Adrenal gland (tissue), 5 donors: ENCODE measurements at regions not wholly inside any gene's neighbourhood (a gene's known extent, or its start where the extent isn't known, plus 50 kb on each side); places are given as distances from the start of the nearest gene placed in this dataset.

Experiments used
- CTCF ChIP-seq, 6 experiments: fragments of 450-650 bp in 4 of 6; fragments of 200-600 bp in 2 of 6; sonication (generic) in 1 of 6; IDR thresholded peaks; 1 replicate in 5 of 6; 2 replicates in 1 of 6; pipeline versions ENCODE4 v1.5.1 to v1.8.0; 2016 to 2021; ENCODE audit warnings: antibody characterized with exemption in 6 of 6, mild to moderate bottlenecking in 2 of 6, moderate library complexity in 1 of 6
- POLR2A ChIP-seq, 2 donors: fragments of 450-650 bp; IDR thresholded peaks; one replicate each; pipeline ENCODE4 v1.6.1; 2017; ENCODE audit warnings: antibody characterized with exemption in 2 of 2, mild to moderate bottlenecking in 2 of 2, moderate library complexity in 1 of 2
- donor health status: DM: no; HTN: no; CAD: no.

GRCh38 chr19:29383696-29384095, 142.1 kb upstream of the VSTM2B start:
- TF ChIP-seq POLR2A (IDR thresholded peaks at IDR 0.05) (no peak), CTCF (IDR thresholded peaks at IDR 0.05) (no peak)
